MM.1S (cell line): ENCODE measurements at regions not wholly inside any gene's neighbourhood (a gene's known extent, or its start where the extent isn't known, plus 50 kb on each side); places are given as distances from the start of the nearest gene placed in this dataset.

ENCODE experiments used
- DNase-seq: peaks from one replicate; pipeline ENCODE4 v3.0.0-alpha.2; 2015
- H2AFZ ChIP-seq: fragments of 300-600 bp; sonication (generic); 2 replicates; pipeline ENCODE4 v1.6.0; 2016; ENCODE audit warnings: antibody characterized with exemption, low read length
- H3F3A ChIP-seq: fragments of 300-600 bp; sonication (generic); 2 replicates; pipeline ENCODE4 v1.6.1; 2016; ENCODE audit warnings: mild to moderate bottlenecking, antibody characterized with exemption, low read length, moderate library complexity, mixed read lengths; ENCODE audit not compliant: insufficient read depth
- H3K27ac ChIP-seq: fragments of 300-600 bp; sonication (generic); 2 replicates; pipeline ENCODE4 v1.5.1; 2016; ENCODE audit warnings: mild to moderate bottlenecking, low read length
- H3K27me3 ChIP-seq: fragments of 300-600 bp; sonication (generic); replicated peaks from 2 replicates; pipeline ENCODE4 v1.6.0; 2016; ENCODE audit warnings: low read length; ENCODE audit not compliant: insufficient read depth
- H3K36me3 ChIP-seq: fragments of 300-600 bp; sonication (generic); replicated peaks from 2 replicates; pipeline ENCODE4 v1.6.1; 2016; ENCODE audit warnings: mild to moderate bottlenecking, low read length, mixed read lengths; ENCODE audit not compliant: insufficient read depth
- H3K4me1 ChIP-seq: fragments of 300-600 bp; sonication (generic); 2 replicates; pipeline ENCODE4 v1.6.1; 2016; ENCODE audit warnings: low read length, mixed read lengths
- H3K4me2 ChIP-seq: fragments of 300-600 bp; sonication (generic); 2 replicates; pipeline ENCODE4 v1.6.0; 2016; ENCODE audit warnings: low read depth, low read length
- H3K4me3 ChIP-seq: fragments of 300-600 bp; sonication (generic); 2 replicates; pipeline ENCODE4 v1.5.1; 2016; ENCODE audit warnings: low read length, mixed read lengths
- H3K79me2 ChIP-seq: fragments of 300-600 bp; sonication (generic); 2 replicates; pipeline ENCODE4 v1.6.1; 2016; ENCODE audit warnings: mixed run types, low read length, mixed read lengths
- H3K9ac ChIP-seq: fragments of 300-600 bp; sonication (generic); 2 replicates; pipeline ENCODE4 v1.6.1; 2016; ENCODE audit warnings: low read length, mixed read lengths
- H3K9me2 ChIP-seq: fragments of 300-600 bp; sonication (generic); replicated peaks from 2 replicates; pipeline ENCODE4 v1.6.1; 2016; ENCODE audit warnings: mild to moderate bottlenecking, low read length, mixed read lengths; ENCODE audit not compliant: insufficient read depth
- H3K9me3 ChIP-seq: fragments of 300-600 bp; sonication (generic); replicated peaks from 2 replicates; pipeline ENCODE4 v1.6.1; 2016; ENCODE audit warnings: mild to moderate bottlenecking, low read length, mixed read lengths; ENCODE audit not compliant: insufficient read depth
- H4K20me1 ChIP-seq: fragments of 300-600 bp; sonication (generic); 2 replicates; pipeline ENCODE4 v1.6.1; 2016; ENCODE audit warnings: mild to moderate bottlenecking, low read length, moderate library complexity, mixed read lengths; ENCODE audit not compliant: insufficient read depth
- CTCF ChIP-seq: fragments of 300-600 bp; sonication (generic); IDR thresholded peaks from 2 replicates; pipeline ENCODE4 v1.5.1; 2016; ENCODE audit warnings: antibody characterized with exemption, low read length, mixed read lengths
- EZH2 ChIP-seq: fragments of 300-600 bp; sonication (generic); optimal IDR thresholded peaks from 2 replicates; pipeline ENCODE3; 2017; ENCODE audit warnings: low read depth, mild to moderate bottlenecking, antibody characterized with exemption, low read length, mixed read lengths
- EZH2phosphoT487 ChIP-seq: fragments of 300-600 bp; sonication (generic); IDR thresholded peaks from 2 replicates; pipeline ENCODE4 v1.6.1; 2018; ENCODE audit warnings: antibody characterized with exemption, low read length

GRCh38 chr12:123064885-123065619, 84.6 kb downstream of the ARL6IP4 start:
- no peak for DNase-seq
- Histone ChIP-seq H3K4me3 (no peak overlapping the region), H3K4me2 (no peak overlapping the region), H3K9ac (no peak overlapping the region), H3K4me1 (peaks cover 24% of the 10 kb centered on the region), H4K20me1 (no peaks in the 10 kb centered on the region), H3K27ac (no peak overlapping the region), H3K9me2 (no peaks in the 10 kb centered on the region), H3K27me3 (no peaks in the 10 kb centered on the region), H3K36me3 (no peaks in the 10 kb centered on the region), H3K9me3 (no peaks in the 10 kb centered on the region), H2AFZ (no peak overlapping the region), H3K79me2 (no peaks in the 10 kb centered on the region), H3F3A (no peaks in the 10 kb centered on the region)
- TF ChIP-seq CTCF (no peak), EZH2phosphoT487 (no peak), EZH2 (no peak)

GRCh38 chr12:123064366-123064765, 83.9 kb downstream of the ARL6IP4 start:
- Histone ChIP-seq H2AFZ (no peak overlapping the region), H3K4me2 (no peak overlapping the region), H3F3A (no peaks in the 10 kb centered on the region), H3K36me3 (no peaks in the 10 kb centered on the region), H3K27me3 (no peaks in the 10 kb centered on the region), H4K20me1 (no peaks in the 10 kb centered on the region), H3K9me2 (no peaks in the 10 kb centered on the region), H3K4me1 (peaks cover 24% of the 10 kb centered on the region), H3K9me3 (no peaks in the 10 kb centered on the region), H3K79me2 (no peaks in the 10 kb centered on the region), H3K4me3 (no peak overlapping the region), H3K27ac (no peak overlapping the region), H3K9ac (no peak overlapping the region)
- TF ChIP-seq EZH2phosphoT487 (no peak), EZH2 (no peak), CTCF (no peak)
- DNase-seq, result no peak

- no peaks in the 10 kb centered on the region for H3K36me3 ChIP-seq
- no peaks in the 10 kb centered on the region for H3K9me3 ChIP-seq
- TF ChIP-seq EZH2 (no peak), CTCF (peak; percentile 34), EZH2phosphoT487 (no peak)
- H3F3A ChIP-seq, result no peaks in the 10 kb centered on the region
- H3K4me3 ChIP-seq, result no peak overlapping the region
- H3K27me3 ChIP-seq, result no peaks in the 10 kb centered on the region
- no peaks in the 10 kb centered on the region for H3K9me2 ChIP-seq
- peak overlapping the region; percentile 39; the same call in 1 of the 2 replicates for H3K4me2 ChIP-seq
- H3K79me2 ChIP-seq, result no peaks in the 10 kb centered on the region
- peak; percentile 27 for DNase-seq
- H2AFZ ChIP-seq, result peak overlapping the region; percentile 88
- H4K20me1 ChIP-seq, result no peaks in the 10 kb centered on the region
- H3K27ac ChIP-seq, result peak overlapping the region; percentile 92
- peaks cover 24% of the 10 kb centered on the region for H3K4me1 ChIP-seq
- peak overlapping the region; percentile 59; the same call in 1 of the 2 replicates for H3K9ac ChIP-seq
These were observed 83.1 kb downstream of the ARL6IP4 start for GRCh38 chr12:123063535-123063934.
